A549 (cell line): ENCODE measurements at regions not wholly inside any gene's neighbourhood (a gene's known extent, or its start where the extent isn't known, plus 50 kb on each side); places are given as distances from the start of the nearest gene placed in this dataset.

ENCODE experiments used
- ATAC-seq, 2 experiments: fragments of 200-7000 bp in 1 of 2; fragments of >200 bp in 1 of 2; cut with Nextera tagmentation in 1 of 2; cut with Tn5 transposase in 1 of 2; 3 replicates each; pipeline versions ENCODE4 v1.8.0 to v1.9.1; 2018 to 2020; ENCODE audit warnings: mild to moderate bottlenecking in 1 of 2, moderate library complexity in 1 of 2
- CTCF ChIA-PET: fragments of 300-600 bp; sonication (Branson Sonifier 250); formaldehyde crosslinking; extraction: SDS; loops from one replicate; lab custom pipeline; 2021; ENCODE audit warnings: antibody characterized with exemption, inconsistent platforms; lab: Yijun Ruan, JAX
- POLR2A ChIA-PET: fragments of 350-600 bp; formaldehyde crosslinking; extraction: SDS; loops from one replicate; lab custom pipeline; 2021; ENCODE audit warnings: antibody characterized with exemption, inconsistent platforms; lab: Yijun Ruan, JAX
- DNase-seq, 2 experiments: peaks; one replicate each; pipeline versions ENCODE4 v3.0.0 to v3.0.0-alpha.2; 2011 to 2016; ENCODE audit warnings: low read depth in 1 of 2, low spot score in 1 of 2
- FAIRE-seq: peaks from 2 replicates; lab custom pipeline; 2011; peaks lifted over from hg19 to GRCh38; lab: Jason Lieb, UNC
- H3K27ac ChIP-seq, 2 experiments: fragments of >200 bp; sonication (Bioruptor Twin); formaldehyde crosslinking; 3 replicates each; pipeline ENCODE4 v1.5.1; 2016 to 2017
- H3K4me1 ChIP-seq: fragments of >200 bp; sonication (Bioruptor Twin); formaldehyde crosslinking; 3 replicates; pipeline ENCODE4 v1.6.1; 2016
- H3K4me2 ChIP-seq: fragments of >200 bp; sonication (Bioruptor Twin); formaldehyde crosslinking; 3 replicates; pipeline ENCODE4 v1.6.1; 2016
- H3K4me3 ChIP-seq: fragments of >200 bp; sonication (Bioruptor Twin); formaldehyde crosslinking; 3 replicates; pipeline ENCODE4 v1.5.1; 2016
- H3K9me3 ChIP-seq: fragments of >200 bp; sonication (Bioruptor Twin); formaldehyde crosslinking; 3 replicates; pipeline ENCODE4 v1.6.1; 2016
- CTCF ChIP-seq: fragments of >200 bp; sonication (Bioruptor Twin); formaldehyde crosslinking; IDR thresholded peaks from 3 replicates; pipeline ENCODE4 v1.5.1; 2016
- E2F6 ChIP-seq: IDR thresholded peaks from 2 replicates; pipeline ENCODE4 v1.6.1; 2012; ENCODE audit warnings: low read depth, borderline replicate concordance
- EHF ChIP-seq: fragments of 250-450 bp; sonication (Bioruptor Pico); IDR thresholded peaks from 2 replicates; pipeline ENCODE4 v1.5.0; 2020; ENCODE audit warnings: mild to moderate bottlenecking
- EHMT2 ChIP-seq: fragments of 200-600 bp; sonication (generic); IDR thresholded peaks from 2 replicates; pipeline ENCODE4 v1.6.1; 2016; ENCODE audit warnings: antibody characterized with exemption, low read depth, mild to moderate bottlenecking, moderate library complexity
- ELK1 ChIP-seq: fragments of 150-350 bp; IDR thresholded peaks from 2 replicates; pipeline ENCODE4 v1.6.1; 2014; ENCODE audit warnings: low read depth, mild to moderate bottlenecking, low read length
- FOSB ChIP-seq: fragments of 250-450 bp; sonication (Bioruptor Pico); IDR thresholded peaks from 2 replicates; pipeline ENCODE4 v1.5.0; 2020; ENCODE audit warnings: mild to moderate bottlenecking, moderate library complexity
- FOSL2 ChIP-seq, 2 experiments: fragments of 450-650 bp in 1 of 2; fragments of >200 bp in 1 of 2; sonication (Bioruptor Twin) in 1 of 2; formaldehyde crosslinking; IDR thresholded peaks; 2 replicates each; pipeline versions ENCODE4 v1.5.0 to v1.6.1; 2016 to 2020; ENCODE audit warnings: mild to moderate bottlenecking in 1 of 2, moderate library complexity in 1 of 2
- GATA3 ChIP-seq: IDR thresholded peaks from 2 replicates; pipeline ENCODE4 v1.6.1; 2012; ENCODE audit warnings: borderline replicate concordance
- HDAC2 ChIP-seq: fragments of 200-600 bp; sonication (generic); IDR thresholded peaks from 2 replicates; pipeline ENCODE4 v1.6.1; 2016
- HOXA7 ChIP-seq: fragments of 250-450 bp; sonication (Bioruptor Pico); IDR thresholded peaks from 2 replicates; pipeline ENCODE4 v1.5.0; 2020; ENCODE audit warnings: mild to moderate bottlenecking, moderate library complexity
- HOXB13 ChIP-seq: fragments of 250-450 bp; sonication (Bioruptor Pico); IDR thresholded peaks from 2 replicates; pipeline ENCODE4 v1.5.0; 2020; ENCODE audit warnings: low read depth, mild to moderate bottlenecking, moderate library complexity
- KDM1A ChIP-seq: fragments of 200-600 bp; sonication (generic); IDR thresholded peaks from 2 replicates; pipeline ENCODE4 v1.6.1; 2016; ENCODE audit warnings: low read depth, mild to moderate bottlenecking
- MAX ChIP-seq: IDR thresholded peaks from 2 replicates; pipeline ENCODE4 v1.6.1; 2012
- MYC ChIP-seq: IDR thresholded peaks from 2 replicates; pipeline ENCODE4 v1.6.1; 2012; ENCODE audit warnings: mild to moderate bottlenecking, inconsistent platforms, low read length, improper control_type of control experiment, borderline replicate concordance
- NPAS2 ChIP-seq: fragments of 250-450 bp; sonication (Bioruptor Pico); IDR thresholded peaks from 2 replicates; pipeline ENCODE4 v1.8.0; 2022; ENCODE audit warnings: mild to moderate bottlenecking, moderate library complexity, borderline replicate concordance
- NR3C1 ChIP-seq: fragments of >200 bp; sonication (Bioruptor Twin); formaldehyde crosslinking; IDR thresholded peaks from 3 replicates; pipeline ENCODE4 v1.6.1; 2017
- PHF8 ChIP-seq: fragments of 200-600 bp; sonication (generic); IDR thresholded peaks from 2 replicates; pipeline ENCODE4 v1.6.1; 2016; ENCODE audit warnings: low read depth, mild to moderate bottlenecking, antibody characterized with exemption, moderate library complexity, borderline replicate concordance
- POLR2A ChIP-seq: IDR thresholded peaks from 2 replicates; pipeline ENCODE4 v1.6.1; 2012; ENCODE audit warnings: mild to moderate bottlenecking, low read length
- RAD21 ChIP-seq, 2 experiments: fragments of >200 bp in 1 of 2; sonication (Bioruptor Twin) in 1 of 2; formaldehyde crosslinking in 1 of 2; IDR thresholded peaks in 1 of 2; conservative IDR thresholded peaks in 1 of 2; 2 replicates in 1 of 2; 3 replicates in 1 of 2; pipeline ENCODE4 v1.6.1; 2012 to 2018; ENCODE audit warnings: inconsistent platforms in 1 of 2
- RARB ChIP-seq: fragments of 250-450 bp; sonication (Bioruptor Pico); IDR thresholded peaks from 2 replicates; pipeline ENCODE4 v1.8.0; 2021; ENCODE audit warnings: mild to moderate bottlenecking, moderate library complexity
- RFX5 ChIP-seq: fragments of 450-650 bp; IDR thresholded peaks from 2 replicates; pipeline ENCODE4 v1.7.1; 2014; ENCODE audit warnings: antibody characterized with exemption, mild to moderate bottlenecking, moderate library complexity
- SMC3 ChIP-seq: fragments of >200 bp; sonication (Bioruptor Twin); formaldehyde crosslinking; IDR thresholded peaks from 3 replicates; pipeline ENCODE4 v1.6.1; 2018; ENCODE audit warnings: inconsistent platforms
- SREBF2 ChIP-seq: fragments of 450-650 bp; IDR thresholded peaks from 2 replicates; pipeline ENCODE4 v1.6.1; 2014; ENCODE audit warnings: mild to moderate bottlenecking, moderate library complexity
- USF2 ChIP-seq: fragments of 450-650 bp; IDR thresholded peaks from 2 replicates; pipeline ENCODE4 v1.6.1; 2014; ENCODE audit warnings: antibody characterized with exemption
- ZNF302 ChIP-seq: fragments of 250-450 bp; sonication (Bioruptor Pico); IDR thresholded peaks from 2 replicates; pipeline ENCODE4 v1.9.0; 2021; ENCODE audit warnings: inconsistent platforms, mild to moderate bottlenecking, moderate library complexity
- ZSCAN20 ChIP-seq: fragments of 250-450 bp; sonication (Bioruptor Pico); IDR thresholded peaks from 2 replicates; pipeline ENCODE4 v1.8.0; 2022; ENCODE audit warnings: mild to moderate bottlenecking, moderate library complexity
- WGBS: methylation state at CpG from one replicate; pipeline ENCODE4 v1.1.6; 2017; ENCODE audit errors: missing lambda C conversion rate; 5-methylcytosine and 5-hydroxymethylcytosine counted together

- H3K4me1 ChIP-seq: peaks cover 42% of the 10 kb centered on the region
- POLR2A ChIA-PET: interaction anchor here (1.1 to 1.5 kb wide), 2 partner anchors 11 to 290 kb away, joined by 4 to 6 read pairs; partner anchors contain the start of gene SLITRK6
- peak overlapping the region; percentile 76 to 84 for H3K27ac ChIP-seq
- peak; percentile 83 to 87 for ATAC-seq
- peak in 1 of 2 experiments; percentile 68 for DNase-seq
- TF ChIP-seq FOSL2 (IDR thresholded peaks at IDR 0.05): no peak
- no peak for TF ChIP-seq FOSL2 (CRISPR knock-in tag; IDR thresholded peaks at IDR 0.05)
- TF ChIP-seq RAD21 (conservative IDR thresholded peaks at IDR 0.05 in 1 of 2, IDR thresholded peaks at IDR 0.05 in 1 of 2): peak; percentile 32 to 40; a peak in 3 of 5 replicates
- 0 out of 3 replicates have a peak, but pooled peaks have one; percentile 25 for TF ChIP-seq CTCF
- peak; percentile 20 for TF ChIP-seq SMC3
- no peak for TF ChIP-seq NR3C1
- TF ChIP-seq RFX5: no peak
- H3K4me2 ChIP-seq: peak overlapping the region; percentile 56
- CTCF ChIA-PET: no interaction called here
- H3K4me3 ChIP-seq: no peak overlapping the region
- FAIRE-seq: no peak
- no peaks in the 10 kb centered on the region for H3K9me3 ChIP-seq
- WGBS: 12% methylated on average over 3 of the region's 12 CpGs
Measured at GRCh38 chr13:85508683-85509329, 290.4 kb downstream of the SLITRK6 start.

GRCh38 chr13:85503797-85504196, 295.4 kb downstream of the SLITRK6 start:
- ChIA-PET POLR2A (no interaction called here), CTCF (no interaction called here)
- FAIRE-seq (no peak), DNase-seq (peak in 1 of 2 experiments; percentile 12), ATAC-seq (no peak)
- 40% methylated on average over 2 of the region's 2 CpGs for WGBS
- H3K27ac ChIP-seq: no peak overlapping the region
- no peaks in the 10 kb centered on the region for H3K9me3 ChIP-seq
- no peak overlapping the region for H3K4me2 ChIP-seq
- TF ChIP-seq HOXB13 (no peak), EHF (CRISPR knock-in tag) (no peak), FOSB (CRISPR knock-in tag) (no peak), MAX (no peak), GATA3 (peak; percentile 27; the same call in 1 of the 2 replicates)
- H3K4me3 ChIP-seq: no peak overlapping the region
- H3K4me1 ChIP-seq: peaks cover 6% of the 10 kb centered on the region

- Histone ChIP-seq H3K4me1 (peaks cover 8% of the 10 kb centered on the region; the same call in 1 of the 3 replicates), H3K4me2 (no peak overlapping the region), H3K27ac (no peak overlapping the region), H3K4me3 (no peak overlapping the region), H3K9me3 (no peaks in the 10 kb centered on the region)
- FAIRE-seq: no peak
- POLR2A ChIA-PET: no interaction called here
- ATAC-seq: no peak
- no peak for DNase-seq
- TF ChIP-seq SREBF2 (no peak), E2F6 (no peak), EHMT2 (no peak), HOXA7 (no peak), RARB (CRISPR knock-in tag) (no peak), HDAC2 (no peak), ZNF302 (CRISPR knock-in tag) (no peak), MYC (no peak), KDM1A (no peak), MAX (no peak), USF2 (no peak), PHF8 (no peak), FOSB (CRISPR knock-in tag) (no peak), NPAS2 (CRISPR knock-in tag) (no peak), ZSCAN20 (CRISPR knock-in tag) (no peak), POLR2A (no peak), ELK1 (no peak)
- CTCF ChIA-PET: no interaction called here
Measured at GRCh38 chr13:85501616-85502015, 297.6 kb downstream of the SLITRK6 start.
